ENCODE measurements at regions not wholly inside any gene's neighbourhood (a gene's known extent, or its start where the extent isn't known, plus 50 kb on each side); places are given as distances from the start of the nearest gene placed in this dataset.

DNA sequence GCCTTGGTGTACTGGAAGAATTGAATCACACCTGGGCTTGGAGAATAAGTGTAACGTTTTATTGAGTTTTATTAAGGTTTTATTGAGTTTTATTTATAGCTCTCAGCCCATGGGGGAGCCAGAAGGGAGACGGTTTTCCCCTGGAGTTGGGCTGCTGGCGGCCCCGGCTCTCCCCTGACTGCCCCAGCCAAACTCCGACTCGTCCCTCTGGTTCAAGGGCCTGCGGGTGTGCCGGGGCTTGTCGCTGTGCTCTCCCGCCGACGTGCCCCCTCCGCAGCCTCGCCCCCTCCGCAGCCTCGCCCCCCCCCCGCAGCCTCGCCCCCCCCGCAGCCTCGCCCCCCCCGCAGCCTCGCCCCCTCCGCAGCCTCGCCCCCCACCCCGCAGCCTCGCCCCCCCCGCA, 326.1 kb upstream of the RTL1 start:
- TF ChIP-seq, protein P1, sequence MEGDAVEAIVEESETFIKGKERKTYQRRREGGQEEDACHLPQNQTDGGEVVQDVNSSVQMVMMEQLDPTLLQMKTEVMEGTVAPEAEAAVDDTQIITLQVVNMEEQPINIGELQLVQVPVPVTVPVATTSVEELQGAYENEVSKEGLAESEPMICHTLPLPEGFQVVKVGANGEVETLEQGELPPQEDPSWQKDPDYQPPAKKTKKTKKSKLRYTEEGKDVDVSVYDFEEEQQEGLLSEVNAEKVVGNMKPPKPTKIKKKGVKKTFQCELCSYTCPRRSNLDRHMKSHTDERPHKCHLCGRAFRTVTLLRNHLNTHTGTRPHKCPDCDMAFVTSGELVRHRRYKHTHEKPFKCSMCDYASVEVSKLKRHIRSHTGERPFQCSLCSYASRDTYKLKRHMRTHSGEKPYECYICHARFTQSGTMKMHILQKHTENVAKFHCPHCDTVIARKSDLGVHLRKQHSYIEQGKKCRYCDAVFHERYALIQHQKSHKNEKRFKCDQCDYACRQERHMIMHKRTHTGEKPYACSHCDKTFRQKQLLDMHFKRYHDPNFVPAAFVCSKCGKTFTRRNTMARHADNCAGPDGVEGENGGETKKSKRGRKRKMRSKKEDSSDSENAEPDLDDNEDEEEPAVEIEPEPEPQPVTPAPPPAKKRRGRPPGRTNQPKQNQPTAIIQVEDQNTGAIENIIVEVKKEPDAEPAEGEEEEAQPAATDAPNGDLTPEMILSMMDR (IDR thresholded peaks at IDR 0.05; ENCODE audit: insufficient read depth, low read depth, low read length): no peak
- TF ChIP-seq EZH2 (IDR thresholded peaks at IDR 0.05; ENCODE audit: insufficient read depth, low read length): no peak

All from astrocyte (in vitro differentiated cells and primary cell).